PFSK-1 (cell line): ENCODE measurements at regions not wholly inside any gene's neighbourhood (a gene's known extent, or its start where the extent isn't known, plus 50 kb on each side); places are given as distances from the start of the nearest gene placed in this dataset.

Source experiments
- FOXP2 ChIP-seq: optimal IDR thresholded peaks from 2 replicates; pipeline ENCODE3; 2011; ENCODE audit warnings: borderline replicate concordance, control low read depth, inconsistent platforms; ENCODE audit not compliant: insufficient read depth; ENCODE audit errors: extremely low read length, extremely low read depth
- POLR2AphosphoS5 ChIP-seq: IDR thresholded peaks from 2 replicates; pipeline ENCODE4 v1.6.1; 2012; ENCODE audit warnings: low read depth, mild to moderate bottlenecking, control low read depth, low read length, moderate library complexity
- REST ChIP-seq, 2 experiments: IDR thresholded peaks; 2 replicates each; pipeline versions ENCODE4 v1.6.1 to v1.8.0; 2011 to 2012; ENCODE audit warnings: low read depth in 2 of 2, low read length in 2 of 2, control low read depth in 1 of 2, inconsistent platforms in 1 of 2, mild to moderate bottlenecking in 1 of 2, moderate library complexity in 1 of 2; ENCODE audit not compliant: insufficient read depth in 1 of 2
- SIN3A ChIP-seq: IDR thresholded peaks from 2 replicates; pipeline ENCODE4 v1.6.1; 2012; ENCODE audit warnings: mild to moderate bottlenecking, low read length, moderate library complexity, borderline replicate concordance; ENCODE audit not compliant: insufficient read depth
- TAF1 ChIP-seq: IDR thresholded peaks from 2 replicates; pipeline ENCODE4 v1.6.1; 2012; ENCODE audit warnings: low read length, control low read depth, borderline replicate concordance; ENCODE audit not compliant: insufficient read depth

DNA sequence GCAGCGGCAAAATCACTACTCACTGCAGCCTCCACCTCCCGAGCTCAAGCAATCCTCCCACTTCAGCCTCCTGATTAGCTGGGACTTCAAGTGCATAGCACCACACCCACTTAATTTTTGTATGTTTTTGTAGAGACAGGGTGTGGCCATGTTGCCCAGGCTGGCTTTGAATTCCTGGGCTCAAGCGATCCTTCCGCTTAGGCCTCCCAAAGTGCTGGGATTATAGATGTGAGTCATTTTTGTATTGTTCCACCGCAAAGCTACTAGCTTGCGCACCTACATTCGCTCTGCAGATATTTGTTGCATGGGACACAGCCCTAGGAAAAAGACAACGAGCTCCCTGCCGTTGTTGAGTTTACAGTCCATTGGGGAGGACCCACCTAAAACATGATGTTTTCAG lies 173.5 kb upstream of the AGAP1 start:
- TF ChIP-seq SIN3A (no peak), POLR2AphosphoS5 (no peak), TAF1 (no peak), REST (IDR thresholded peaks at IDR 0.05; ENCODE audit: insufficient read depth in 1 of 2, low read depth in 2 of 2, low read length in 2 of 2) (no peak), FOXP2 (no peak)

GRCh38 chr2:235324324-235324723 lies 169.5 kb upstream of the AGAP1 start:
- TF ChIP-seq REST (IDR thresholded peaks at IDR 0.05; ENCODE audit: insufficient read depth in 1 of 2, low read depth in 2 of 2, low read length in 2 of 2), result 0 out of 4 replicates have a peak, but pooled peaks of 1 of the 2 experiments have one; percentile 47
- no peak for TF ChIP-seq SIN3A

GRCh38 chr2:235325151-235325550 lies 168.7 kb upstream of the AGAP1 start:
- no peak for TF ChIP-seq POLR2AphosphoS5
- TF ChIP-seq TAF1, result no peak
- no peak for TF ChIP-seq REST (IDR thresholded peaks at IDR 0.05; ENCODE audit: insufficient read depth in 1 of 2, low read depth in 2 of 2, low read length in 2 of 2)
- no peak for TF ChIP-seq FOXP2
- TF ChIP-seq SIN3A, result no peak

- TF ChIP-seq SIN3A (no peak), FOXP2 (no peak), TAF1 (no peak), REST (IDR thresholded peaks at IDR 0.05; ENCODE audit: insufficient read depth in 1 of 2, low read depth in 2 of 2, low read length in 2 of 2) (no peak), POLR2AphosphoS5 (no peak)
Measured at GRCh38 chr2:235328991-235329390, 164.9 kb upstream of the AGAP1 start.

DNA sequence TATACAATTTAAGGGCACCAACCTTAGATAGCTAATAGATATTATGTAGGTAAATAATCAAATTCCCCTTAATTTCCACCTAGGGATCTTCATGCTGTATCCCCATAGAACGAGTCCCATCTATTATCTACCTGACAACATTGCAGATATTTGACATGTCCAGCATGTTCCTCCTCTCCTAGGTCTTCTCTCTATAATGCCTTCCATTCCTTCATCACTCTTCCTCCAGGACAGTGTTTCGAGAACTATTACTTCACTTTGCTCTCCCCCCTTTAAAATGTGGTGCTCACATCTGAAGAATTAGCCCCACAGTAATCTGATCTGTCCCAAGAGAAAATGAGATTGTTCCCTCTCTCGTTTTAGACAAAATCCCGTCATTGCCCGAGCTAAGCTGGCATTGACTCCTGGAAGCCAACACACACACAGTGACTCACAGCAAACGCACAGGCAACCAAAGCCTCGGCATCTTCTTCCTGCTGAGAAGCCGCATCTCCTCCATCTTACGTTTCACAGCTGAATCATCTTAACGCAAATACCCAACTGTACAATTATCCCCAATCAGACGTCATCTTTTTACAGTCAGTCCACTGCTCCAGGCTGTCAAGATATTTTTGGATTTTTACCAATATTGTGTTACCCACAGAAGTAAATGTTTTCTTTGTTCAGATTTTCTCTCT lies 162.9 kb upstream of the AGAP1 start:
- no peak for TF ChIP-seq POLR2AphosphoS5
- TF ChIP-seq SIN3A, result no peak
- TF ChIP-seq FOXP2, result no peak
- no peak for TF ChIP-seq TAF1
- no peak for TF ChIP-seq REST (IDR thresholded peaks at IDR 0.05; ENCODE audit: insufficient read depth in 1 of 2, low read depth in 2 of 2, low read length in 2 of 2)
